MM.1S (cell line): ENCODE measurements at regions not wholly inside any gene's neighbourhood (a gene's known extent, or its start where the extent isn't known, plus 50 kb on each side); places are given as distances from the start of the nearest gene placed in this dataset.

Source experiments
- CTCF ChIP-seq: fragments of 300-600 bp; sonication (generic); IDR thresholded peaks from 2 replicates; pipeline ENCODE4 v1.5.1; 2016; ENCODE audit warnings: antibody characterized with exemption, low read length, mixed read lengths
- EZH2 ChIP-seq: fragments of 300-600 bp; sonication (generic); optimal IDR thresholded peaks from 2 replicates; pipeline ENCODE3; 2017; ENCODE audit warnings: low read depth, mild to moderate bottlenecking, antibody characterized with exemption, low read length, mixed read lengths

GRCh38 chr2:149739883-149740265 lies 152.3 kb upstream of the MMADHC start:
- TF ChIP-seq CTCF (no peak), EZH2 (no peak)
